ENCODE measurements at regions not wholly inside any gene's neighbourhood (a gene's known extent, or its start where the extent isn't known, plus 50 kb on each side); places are given as distances from the start of the nearest gene placed in this dataset.

DNA sequence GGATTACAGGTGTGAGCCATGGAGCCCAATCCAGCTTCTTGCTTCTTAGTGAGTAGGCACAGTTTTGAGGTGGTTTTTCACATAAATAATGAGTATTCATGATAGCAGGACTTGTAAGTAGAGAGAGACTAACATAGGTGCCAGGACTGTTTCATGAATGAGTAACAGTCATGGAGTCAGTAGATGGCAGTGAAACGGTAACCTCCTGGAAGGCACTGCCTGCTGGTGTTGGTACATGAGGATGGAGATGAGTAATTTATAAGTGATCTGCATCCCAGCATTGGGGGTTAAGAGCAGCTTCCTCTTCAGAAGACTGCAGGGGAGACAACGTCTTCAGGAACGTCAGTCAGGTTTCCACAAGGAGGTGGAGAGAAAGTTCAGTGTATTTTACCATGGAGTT lies 143.8 kb downstream of the HAUS1 start:
- WGBS, 2 donors: 87 to 92% methylated on average over 3 of the region's 3 CpGs
- no peak for DNase-seq
- no peaks in the 10 kb centered on the region for H3K9me3 ChIP-seq
- intact Hi-C loops (cut with DNase I; ENCODE audit: low total_unique reads): no loop called here
- no peaks in the 10 kb centered on the region for H3K36me3 ChIP-seq (ENCODE audit: low read depth, missing control alignments)
- no peak overlapping the region for H3K4me3 ChIP-seq
- no peak for TF ChIP-seq POLR2A (IDR thresholded peaks at IDR 0.05)
- TF ChIP-seq, protein P1, sequence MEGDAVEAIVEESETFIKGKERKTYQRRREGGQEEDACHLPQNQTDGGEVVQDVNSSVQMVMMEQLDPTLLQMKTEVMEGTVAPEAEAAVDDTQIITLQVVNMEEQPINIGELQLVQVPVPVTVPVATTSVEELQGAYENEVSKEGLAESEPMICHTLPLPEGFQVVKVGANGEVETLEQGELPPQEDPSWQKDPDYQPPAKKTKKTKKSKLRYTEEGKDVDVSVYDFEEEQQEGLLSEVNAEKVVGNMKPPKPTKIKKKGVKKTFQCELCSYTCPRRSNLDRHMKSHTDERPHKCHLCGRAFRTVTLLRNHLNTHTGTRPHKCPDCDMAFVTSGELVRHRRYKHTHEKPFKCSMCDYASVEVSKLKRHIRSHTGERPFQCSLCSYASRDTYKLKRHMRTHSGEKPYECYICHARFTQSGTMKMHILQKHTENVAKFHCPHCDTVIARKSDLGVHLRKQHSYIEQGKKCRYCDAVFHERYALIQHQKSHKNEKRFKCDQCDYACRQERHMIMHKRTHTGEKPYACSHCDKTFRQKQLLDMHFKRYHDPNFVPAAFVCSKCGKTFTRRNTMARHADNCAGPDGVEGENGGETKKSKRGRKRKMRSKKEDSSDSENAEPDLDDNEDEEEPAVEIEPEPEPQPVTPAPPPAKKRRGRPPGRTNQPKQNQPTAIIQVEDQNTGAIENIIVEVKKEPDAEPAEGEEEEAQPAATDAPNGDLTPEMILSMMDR (IDR thresholded peaks at IDR 0.05): no peak
- no peak overlapping the region for H3K27ac ChIP-seq
- no peaks in the 10 kb centered on the region for H3K4me1 ChIP-seq
- H3K27me3 ChIP-seq: no peaks in the 10 kb centered on the region

DNA sequence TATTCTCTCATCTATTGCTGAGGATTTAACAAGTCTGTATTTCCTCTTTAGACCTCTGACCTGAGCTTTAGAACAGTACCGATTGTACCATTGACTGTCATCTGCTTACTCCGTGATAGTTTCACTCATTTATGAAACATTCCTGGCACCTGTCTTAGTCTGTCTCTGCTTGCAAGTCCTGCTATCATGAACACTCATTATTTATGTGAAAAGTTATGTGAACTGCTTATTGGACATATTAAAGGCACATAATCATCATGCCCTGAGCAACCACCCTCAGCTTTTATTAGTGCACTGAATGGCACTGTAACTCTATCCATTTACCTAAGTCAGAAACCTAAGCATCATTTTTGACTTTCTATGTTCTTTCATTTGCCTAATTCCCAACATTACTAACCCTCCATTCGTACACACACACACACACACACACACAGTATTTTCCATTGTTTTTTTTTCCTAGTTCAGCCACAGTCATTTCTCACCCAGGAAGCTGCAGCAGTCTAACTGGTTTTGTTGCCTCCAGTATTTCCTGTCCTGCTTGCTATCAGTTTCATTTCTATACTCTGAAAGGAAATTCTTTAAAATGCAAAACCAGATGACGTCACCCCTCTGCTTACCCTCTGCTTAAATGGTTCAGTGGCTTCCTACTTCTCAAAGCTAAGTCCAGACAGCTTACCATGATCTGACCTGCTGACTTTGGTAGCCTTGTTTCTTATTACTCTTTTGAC lies 146.1 kb downstream of the HAUS1 start:
- no peak for DNase-seq
- intact Hi-C loops (cut with DNase I; ENCODE audit: low total_unique reads): no loop called here
- H3K27ac ChIP-seq: no peak overlapping the region

DNA sequence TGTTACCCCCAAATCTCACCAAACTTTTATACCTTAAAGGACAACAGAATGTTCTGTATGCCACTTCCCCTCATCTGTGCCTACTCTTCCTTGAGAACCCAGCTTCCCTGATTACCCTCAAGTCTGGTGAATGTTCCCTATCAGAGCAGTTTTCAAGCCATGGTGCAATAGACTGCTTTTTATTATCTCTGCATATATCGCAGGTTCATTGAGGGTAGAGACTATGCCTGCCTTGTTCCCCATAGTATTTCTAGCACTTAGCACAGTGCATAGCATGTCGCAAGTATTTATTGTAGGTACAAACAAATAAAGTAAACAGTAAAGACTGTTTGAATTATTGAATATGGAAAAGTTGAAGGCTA lies 146.6 kb downstream of the HAUS1 start:
- no peak for DNase-seq
- no peak for TF ChIP-seq POLR2A (IDR thresholded peaks at IDR 0.05)
- TF ChIP-seq, protein P1 (IDR thresholded peaks at IDR 0.05): no peak
- intact Hi-C loops (cut with DNase I; ENCODE audit: low total_unique reads): no loop called here
- Histone ChIP-seq H3K27ac (no peak overlapping the region), H3K36me3 (ENCODE audit: low read depth, missing control alignments) (no peaks in the 10 kb centered on the region), H3K9me3 (no peaks in the 10 kb centered on the region), H3K4me1 (no peaks in the 10 kb centered on the region), H3K27me3 (no peaks in the 10 kb centered on the region), H3K4me3 (no peak overlapping the region)
- 40 to 43% methylated on average over 2 of the region's 2 CpGs for WGBS, 2 donors

More for the DNA sequence above, 146.1 kb downstream of the HAUS1 start:
- no peaks in the 10 kb centered on the region for H3K4me1 ChIP-seq
- TF ChIP-seq POLR2A (IDR thresholded peaks at IDR 0.05): no peak
- TF ChIP-seq, protein P1 (IDR thresholded peaks at IDR 0.05): no peak
- no peaks in the 10 kb centered on the region for H3K36me3 ChIP-seq (ENCODE audit: low read depth, missing control alignments)
- no peaks in the 10 kb centered on the region for H3K27me3 ChIP-seq
- no peaks in the 10 kb centered on the region for H3K9me3 ChIP-seq
- no peak overlapping the region for H3K4me3 ChIP-seq
- WGBS, 2 donors: 45 to 59% methylated on average over 4 of the region's 4 CpGs

DNA sequence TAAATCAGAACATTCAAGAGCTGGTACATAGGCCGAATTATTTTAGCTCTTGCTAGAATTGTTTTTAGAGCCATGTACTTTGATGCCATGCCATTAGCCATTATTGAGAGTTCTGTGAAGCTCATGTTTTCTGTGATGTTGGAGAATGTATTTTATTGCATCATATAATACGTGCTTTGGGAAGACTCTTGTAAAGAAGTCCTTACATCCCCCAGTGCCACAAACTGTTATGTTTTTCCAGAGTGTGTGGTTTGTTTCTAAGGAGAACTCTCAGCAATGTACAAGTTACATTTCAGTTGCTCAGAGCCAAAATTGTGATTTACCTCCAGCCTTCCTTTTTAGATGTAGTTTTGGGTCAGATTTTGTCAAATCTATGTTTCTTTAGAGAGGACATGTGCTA lies 148.6 kb downstream of the HAUS1 start:
- peak overlapping the region in 1 of 2 donors; percentile 33 for H3K27ac ChIP-seq
- H3K36me3 ChIP-seq (ENCODE audit: low read depth, missing control alignments): no peaks in the 10 kb centered on the region
- no peak overlapping the region for H3K4me3 ChIP-seq
- no peaks in the 10 kb centered on the region for H3K4me1 ChIP-seq
- WGBS, 2 donors: 88 to 89% methylated on average over 2 of the region's 2 CpGs
- intact Hi-C loops (cut with DNase I; ENCODE audit: low total_unique reads): no loop called here
- H3K9me3 ChIP-seq: no peaks in the 10 kb centered on the region
- DNase-seq: no peak
- TF ChIP-seq POLR2A (IDR thresholded peaks at IDR 0.05): no peak
- TF ChIP-seq, protein P1 (IDR thresholded peaks at IDR 0.05): no peak
- H3K27me3 ChIP-seq: no peaks in the 10 kb centered on the region

DNA sequence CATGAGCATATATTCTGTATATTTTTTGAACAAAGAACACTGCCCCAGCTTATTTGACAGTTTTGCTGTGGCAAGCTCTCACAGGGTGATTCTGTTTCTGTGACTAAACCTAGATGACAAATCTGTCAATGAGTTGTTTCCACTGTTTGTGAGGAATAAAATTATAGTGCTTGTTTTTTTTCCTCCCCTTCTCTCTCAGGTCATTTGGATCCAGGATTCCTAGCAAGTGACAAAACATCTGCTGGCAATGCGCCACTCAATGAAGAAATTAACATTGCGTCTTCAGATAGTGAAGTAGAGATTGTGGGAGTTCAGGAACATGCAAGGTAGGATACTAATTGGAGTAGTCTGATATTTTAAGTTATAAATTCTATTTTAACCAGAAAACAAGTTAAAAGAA lies 149.3 kb downstream of the HAUS1 start:
- H3K9me3 ChIP-seq: no peaks in the 10 kb centered on the region
- no peaks in the 10 kb centered on the region for H3K27me3 ChIP-seq
- intact Hi-C loops (cut with DNase I; ENCODE audit: low total_unique reads): no loop called here
- DNase-seq: no peak
- peak overlapping the region in 1 of 2 donors; percentile 33 for H3K27ac ChIP-seq
- no peaks in the 10 kb centered on the region for H3K36me3 ChIP-seq (ENCODE audit: low read depth, missing control alignments)
- no peaks in the 10 kb centered on the region for H3K4me1 ChIP-seq
- whole genome bisulfite sequencing, 2 donors: 63 to 70% methylated on average over 2 of the region's 2 CpGs
- TF ChIP-seq, protein P1 (IDR thresholded peaks at IDR 0.05): no peak
- TF ChIP-seq POLR2A (IDR thresholded peaks at IDR 0.05): no peak
- H3K4me3 ChIP-seq: no peak overlapping the region
